IPS DF 6.9 (cell line): ENCODE measurements at regions not wholly inside any gene's neighbourhood (a gene's known extent, or its start where the extent isn't known, plus 50 kb on each side); places are given as distances from the start of the nearest gene placed in this dataset.

Experiments used
- DNase-seq: peaks from one replicate; pipeline ENCODE4 v3.0.0-alpha.2; 2013; ENCODE audit warnings: low read depth, low spot score
- H3K27ac ChIP-seq: one replicate; pipeline ENCODE4 v1.5.1; 2013; ENCODE audit warnings: low read length, control low read depth
- H3K27me3 ChIP-seq: 2 replicates; pipeline ENCODE4 v1.6.1; 2013; ENCODE audit warnings: mild to moderate bottlenecking, low read length; ENCODE audit not compliant: control insufficient read depth, insufficient read depth
- H3K36me3 ChIP-seq: 2 replicates; pipeline ENCODE4 v1.6.1; 2013; ENCODE audit warnings: low read length; ENCODE audit not compliant: control insufficient read depth, insufficient read depth
- H3K4me1 ChIP-seq: 2 replicates; pipeline ENCODE4 v1.6.1; 2013; ENCODE audit warnings: low read length; ENCODE audit not compliant: control insufficient read depth, insufficient read depth
- H3K4me3 ChIP-seq: 2 replicates; pipeline ENCODE4 v1.5.1; 2013; ENCODE audit warnings: mild to moderate bottlenecking, low read length
- H3K9me3 ChIP-seq: 2 replicates; pipeline ENCODE4 v1.6.1; 2013; ENCODE audit warnings: low read length, inconsistent platforms; ENCODE audit not compliant: control insufficient read depth, insufficient read depth
- WGBS: extraction: QIAGEN DNeasy Blood & Tissue Kit; methylation state at CpG from one replicate; pipeline ENCODE4 v1.1.7; 2013; ENCODE audit warnings: mixed read lengths, missing lambda C conversion rate; ENCODE audit not compliant: insufficient read length, insufficient coverage; 5-methylcytosine and 5-hydroxymethylcytosine counted together

- DNase-seq = no peak
- no peak overlapping the region for H3K27ac ChIP-seq
- H3K4me3 ChIP-seq = no peak overlapping the region
- no peaks in the 10 kb centered on the region for H3K9me3 ChIP-seq
- no peaks in the 10 kb centered on the region for H3K4me1 ChIP-seq
- no peaks in the 10 kb centered on the region for H3K36me3 ChIP-seq
- H3K27me3 ChIP-seq = no peaks in the 10 kb centered on the region
Observed at GRCh38 chr5:111857623-111858022, 100.6 kb upstream of the NREP start.

GRCh38 chr5:111856876-111857466, 100.0 kb upstream of the NREP start:
- Histone ChIP-seq H3K4me1 (no peaks in the 10 kb centered on the region), H3K36me3 (no peaks in the 10 kb centered on the region), H3K27ac (no peak overlapping the region), H3K27me3 (no peaks in the 10 kb centered on the region), H3K9me3 (no peaks in the 10 kb centered on the region), H3K4me3 (no peak overlapping the region)
- WGBS = no CpG with 5 or more reads among the region's 5 CpGs
- DNase-seq = no peak

GRCh38 chr5:111855356-111855755, 98.4 kb upstream of the NREP start:
- no CpG with 5 or more reads among the region's 1 CpG for WGBS
- Histone ChIP-seq H3K36me3 (no peaks in the 10 kb centered on the region), H3K4me3 (no peak overlapping the region), H3K27me3 (no peaks in the 10 kb centered on the region), H3K4me1 (no peaks in the 10 kb centered on the region), H3K27ac (no peak overlapping the region), H3K9me3 (no peaks in the 10 kb centered on the region)
- DNase-seq = no peak

GRCh38 chr5:111854186-111854585, 97.2 kb upstream of the NREP start:
- Histone ChIP-seq H3K4me3 (no peak overlapping the region), H3K27ac (no peak overlapping the region), H3K4me1 (no peaks in the 10 kb centered on the region), H3K36me3 (no peaks in the 10 kb centered on the region), H3K27me3 (no peaks in the 10 kb centered on the region), H3K9me3 (no peaks in the 10 kb centered on the region)
- no peak for DNase-seq
- no CpG with 5 or more reads among the region's 2 CpGs for WGBS

GRCh38 chr5:111853748-111854147, 96.8 kb upstream of the NREP start:
- no peaks in the 10 kb centered on the region for H3K4me1 ChIP-seq
- DNase-seq = no peak
- no peaks in the 10 kb centered on the region for H3K36me3 ChIP-seq
- H3K9me3 ChIP-seq = no peaks in the 10 kb centered on the region
- H3K4me3 ChIP-seq = no peak overlapping the region
- no CpG with 5 or more reads among the region's 3 CpGs for WGBS
- no peaks in the 10 kb centered on the region for H3K27me3 ChIP-seq
- no peak overlapping the region for H3K27ac ChIP-seq

GRCh38 chr5:111851631-111852548, 94.9 kb upstream of the NREP start:
- no peak for DNase-seq
- Histone ChIP-seq H3K27me3 (no peaks in the 10 kb centered on the region), H3K36me3 (no peaks in the 10 kb centered on the region), H3K9me3 (no peaks in the 10 kb centered on the region), H3K4me3 (no peak overlapping the region), H3K27ac (no peak overlapping the region), H3K4me1 (no peaks in the 10 kb centered on the region)
- no CpG with 5 or more reads among the region's 4 CpGs for WGBS

GRCh38 chr5:111848476-111848875, 91.5 kb upstream of the NREP start:
- no peaks in the 10 kb centered on the region for H3K9me3 ChIP-seq
- no peaks in the 10 kb centered on the region for H3K36me3 ChIP-seq
- H3K27me3 ChIP-seq = no peaks in the 10 kb centered on the region
- no peak for DNase-seq
- no CpG with 5 or more reads among the region's 3 CpGs for WGBS
- H3K4me3 ChIP-seq = no peak overlapping the region
- H3K27ac ChIP-seq = no peak overlapping the region
- H3K4me1 ChIP-seq = no peaks in the 10 kb centered on the region

- Histone ChIP-seq H3K36me3 (no peaks in the 10 kb centered on the region), H3K27me3 (no peaks in the 10 kb centered on the region), H3K4me3 (no peak overlapping the region), H3K27ac (no peak overlapping the region), H3K4me1 (no peaks in the 10 kb centered on the region), H3K9me3 (no peaks in the 10 kb centered on the region)
- DNase-seq = no peak
- WGBS = no CpG with 5 or more reads among the region's 3 CpGs
Observed at GRCh38 chr5:111847052-111847925, 90.3 kb upstream of the NREP start.

GRCh38 chr5:111840036-111840674, 83.2 kb upstream of the NREP start:
- H3K27me3 ChIP-seq = no peaks in the 10 kb centered on the region
- H3K27ac ChIP-seq = no peak overlapping the region
- no peak for DNase-seq
- no peaks in the 10 kb centered on the region for H3K4me1 ChIP-seq
- no peaks in the 10 kb centered on the region for H3K9me3 ChIP-seq
- WGBS = no CpG with 5 or more reads among the region's 6 CpGs
- H3K36me3 ChIP-seq = no peaks in the 10 kb centered on the region
- H3K4me3 ChIP-seq = no peak overlapping the region

GRCh38 chr5:111839438-111839837, 82.4 kb upstream of the NREP start:
- H3K4me3 ChIP-seq = no peak overlapping the region
- no peaks in the 10 kb centered on the region for H3K4me1 ChIP-seq
- H3K27ac ChIP-seq = no peak overlapping the region
- H3K36me3 ChIP-seq = no peaks in the 10 kb centered on the region
- no CpG with 5 or more reads among the region's 3 CpGs for WGBS
- no peak for DNase-seq
- H3K27me3 ChIP-seq = no peaks in the 10 kb centered on the region
- H3K9me3 ChIP-seq = no peaks in the 10 kb centered on the region
